GM23248 (cell line): ENCODE measurements at regions not wholly inside any gene's neighbourhood (a gene's known extent, or its start where the extent isn't known, plus 50 kb on each side); places are given as distances from the start of the nearest gene placed in this dataset.

Source experiments
- DNase-seq: peaks from one replicate; pipeline ENCODE4 v3.0.0-alpha.2; 2015
- H2AFZ ChIP-seq: fragments of 200-600 bp; sonication (generic); 2 replicates; pipeline ENCODE4 v1.6.1; 2016; ENCODE audit warnings: antibody characterized with exemption
- H3F3A ChIP-seq: fragments of 200-600 bp; sonication (generic); 2 replicates; pipeline ENCODE4 v1.6.1; 2016; ENCODE audit warnings: mild to moderate bottlenecking, antibody characterized with exemption, mixed run types; ENCODE audit not compliant: insufficient read depth
- H3K27ac ChIP-seq: fragments of 200-600 bp; sonication (generic); 2 replicates; pipeline ENCODE4 v1.5.1; 2016; ENCODE audit warnings: mild to moderate bottlenecking
- H3K27me3 ChIP-seq: fragments of 200-600 bp; sonication (generic); replicated peaks from 2 replicates; pipeline ENCODE4 v1.6.1; 2016; ENCODE audit warnings: mild to moderate bottlenecking; ENCODE audit not compliant: insufficient read depth
- H3K36me3 ChIP-seq: fragments of 200-600 bp; sonication (generic); 2 replicates; pipeline ENCODE4 v1.6.1; 2016; ENCODE audit warnings: low read depth, mild to moderate bottlenecking
- H3K4me1 ChIP-seq: fragments of 200-600 bp; sonication (generic); 2 replicates; pipeline ENCODE4 v1.6.1; 2016; ENCODE audit warnings: mild to moderate bottlenecking; ENCODE audit not compliant: insufficient read depth
- H3K4me2 ChIP-seq: fragments of 200-600 bp; sonication (generic); one replicate; pipeline ENCODE4 v1.6.1; 2016; ENCODE audit warnings: mild to moderate bottlenecking; ENCODE audit not compliant: unreplicated experiment
- H3K4me3 ChIP-seq: fragments of 200-600 bp; sonication (generic); 2 replicates; pipeline ENCODE4 v1.5.1; 2016; ENCODE audit warnings: mild to moderate bottlenecking
- H3K79me2 ChIP-seq: fragments of 200-600 bp; sonication (generic); 2 replicates; pipeline ENCODE4 v1.6.1; 2016; ENCODE audit warnings: mild to moderate bottlenecking; ENCODE audit not compliant: insufficient read depth
- H3K9ac ChIP-seq: fragments of 200-600 bp; sonication (generic); 2 replicates; pipeline ENCODE4 v1.6.1; 2016; ENCODE audit warnings: mild to moderate bottlenecking
- H3K9me2 ChIP-seq: fragments of 200-600 bp; sonication (generic); 2 replicates; pipeline ENCODE4 v1.6.1; 2016; ENCODE audit warnings: mixed run types, mild to moderate bottlenecking, moderate library complexity; ENCODE audit not compliant: insufficient read depth
- H3K9me3 ChIP-seq: fragments of 200-600 bp; sonication (generic); one replicate; pipeline ENCODE4 v1.6.1; 2017; ENCODE audit warnings: low read depth
- H4K20me1 ChIP-seq: fragments of 200-600 bp; sonication (generic); 2 replicates; pipeline ENCODE4 v1.6.0; 2016; ENCODE audit not compliant: insufficient read depth
- EZH2 ChIP-seq: fragments of 200-600 bp; sonication (generic); IDR thresholded peaks from 2 replicates; pipeline ENCODE4 v1.6.1; 2018; ENCODE audit warnings: antibody characterized with exemption, mild to moderate bottlenecking; ENCODE audit not compliant: insufficient read depth, poor library complexity, severe bottlenecking
- EZH2phosphoT487 ChIP-seq: fragments of 200-600 bp; sonication (generic); IDR thresholded peaks from 2 replicates; pipeline ENCODE4 v1.6.1; 2018; ENCODE audit warnings: antibody characterized with exemption, moderate library complexity, mild to moderate bottlenecking, low read depth; ENCODE audit not compliant: insufficient read depth
- WGBS, 2 experiments: methylation state at CpG; one replicate each; pipeline ENCODE4 v1.1.6; 2015 to 2017; ENCODE audit warnings: low lambda C conversion rate in 2 of 2, low coverage in 1 of 2; ENCODE audit errors: missing lambda C conversion rate in 2 of 2; 5-methylcytosine and 5-hydroxymethylcytosine counted together
- in situ Hi-C: fragments of 300-500 bp; cut with MboI; formaldehyde crosslinking; loops from 2 replicates; pipeline ENCODE4 v1.15.0; 2020

- H3K27me3 ChIP-seq = no peaks in the 10 kb centered on the region
- WGBS, 2 experiments = 67% methylated on average over 3 of the region's 3 CpGs
- H3K4me2 ChIP-seq = no peak overlapping the region
- TF ChIP-seq EZH2 (no peak), EZH2phosphoT487 (no peak)
- no peaks in the 10 kb centered on the region; the same call in 1 of the 2 replicates for H3K9me2 ChIP-seq
- in situ Hi-C loops = no loop called here
- H2AFZ ChIP-seq = no peak overlapping the region
- H3K79me2 ChIP-seq = no peaks in the 10 kb centered on the region
- no peaks in the 10 kb centered on the region for H3K9me3 ChIP-seq
- peaks cover 9% of the 10 kb centered on the region; the same call in 1 of the 2 replicates for H3F3A ChIP-seq
- no peaks in the 10 kb centered on the region for H4K20me1 ChIP-seq
- no peak for DNase-seq
- H3K4me3 ChIP-seq = no peak overlapping the region
- H3K9ac ChIP-seq = no peak overlapping the region
- no peak overlapping the region for H3K27ac ChIP-seq
- peaks cover 14% of the 10 kb centered on the region for H3K4me1 ChIP-seq
- H3K36me3 ChIP-seq = no peaks in the 10 kb centered on the region
Measured at GRCh38 chr13:90089051-90089450, 1258.4 kb upstream of the MIR17HG start.

GRCh38 chr13:90091611-90092010, 1255.9 kb upstream of the MIR17HG start:
- Histone ChIP-seq H4K20me1 (no peaks in the 10 kb centered on the region), H3K27me3 (no peaks in the 10 kb centered on the region), H3K36me3 (no peaks in the 10 kb centered on the region), H3K4me1 (no peaks in the 10 kb centered on the region), H3F3A (no peaks in the 10 kb centered on the region), H3K9me2 (no peaks in the 10 kb centered on the region; the same call in 1 of the 2 replicates), H3K79me2 (no peaks in the 10 kb centered on the region), H3K9me3 (no peaks in the 10 kb centered on the region), H3K27ac (no peak overlapping the region), H3K4me2 (no peak overlapping the region), H3K9ac (no peak overlapping the region), H2AFZ (no peak overlapping the region), H3K4me3 (no peak overlapping the region)
- DNase-seq = no peak
- 74 to 79% methylated on average over 4 of the region's 4 CpGs for WGBS, 2 experiments
- TF ChIP-seq EZH2 (no peak), EZH2phosphoT487 (no peak)
- in situ Hi-C loops = no loop called here

- Histone ChIP-seq H3K4me3 (no peak overlapping the region), H3K9ac (no peak overlapping the region), H3K36me3 (no peaks in the 10 kb centered on the region), H3K27ac (no peak overlapping the region), H4K20me1 (no peaks in the 10 kb centered on the region), H3K4me1 (no peaks in the 10 kb centered on the region), H3K9me2 (no peaks in the 10 kb centered on the region; the same call in 1 of the 2 replicates), H3K9me3 (no peaks in the 10 kb centered on the region), H3K4me2 (no peak overlapping the region), H2AFZ (no peak overlapping the region), H3K79me2 (no peaks in the 10 kb centered on the region), H3F3A (no peaks in the 10 kb centered on the region), H3K27me3 (no peaks in the 10 kb centered on the region)
- 46 to 49% methylated on average over 2 of the region's 2 CpGs for WGBS, 2 experiments
- DNase-seq = no peak
- TF ChIP-seq EZH2phosphoT487 (no peak), EZH2 (no peak)
- in situ Hi-C loops = no loop called here
Measured at GRCh38 chr13:90094357-90094756, 1253.1 kb upstream of the MIR17HG start.

GRCh38 chr13:90098577-90098976, 1248.9 kb upstream of the MIR17HG start:
- Histone ChIP-seq H3K9me3 (no peaks in the 10 kb centered on the region), H3K27ac (no peak overlapping the region), H3F3A (no peaks in the 10 kb centered on the region), H3K4me1 (no peaks in the 10 kb centered on the region), H3K9me2 (no peaks in the 10 kb centered on the region), H4K20me1 (no peaks in the 10 kb centered on the region), H3K4me2 (no peak overlapping the region), H2AFZ (no peak overlapping the region), H3K27me3 (no peaks in the 10 kb centered on the region), H3K79me2 (no peaks in the 10 kb centered on the region), H3K36me3 (no peaks in the 10 kb centered on the region), H3K9ac (no peak overlapping the region), H3K4me3 (no peak overlapping the region)
- 77 to 79% methylated on average over 4 of the region's 4 CpGs for WGBS, 2 experiments
- no peak for TF ChIP-seq EZH2
- TF ChIP-seq EZH2phosphoT487 = no peak
- DNase-seq = no peak
- in situ Hi-C loops = no loop called here

GRCh38 chr13:90099847-90100246, 1247.6 kb upstream of the MIR17HG start:
- Histone ChIP-seq H3K27me3 (no peaks in the 10 kb centered on the region), H3K4me2 (no peak overlapping the region), H3K4me1 (peaks cover under 1% of the 10 kb centered on the region; the same call in 1 of the 2 replicates), H3K9me3 (no peaks in the 10 kb centered on the region), H3K27ac (no peak overlapping the region), H4K20me1 (no peaks in the 10 kb centered on the region), H3F3A (0 out of 2 replicates have a peak, but pooled peaks cover under 1% of the 10 kb centered on the region), H3K36me3 (no peaks in the 10 kb centered on the region), H3K9ac (no peak overlapping the region), H2AFZ (no peak overlapping the region), H3K79me2 (no peaks in the 10 kb centered on the region), H3K9me2 (no peaks in the 10 kb centered on the region), H3K4me3 (no peak overlapping the region)
- no peak for DNase-seq
- WGBS, 2 experiments = 86 to 90% methylated on average over 4 of the region's 4 CpGs
- TF ChIP-seq EZH2 (no peak), EZH2phosphoT487 (no peak)
- in situ Hi-C loops = no loop called here
